K562 (cell line): ENCODE measurements at regions not wholly inside any gene's neighbourhood (a gene's known extent, or its start where the extent isn't known, plus 50 kb on each side); places are given as distances from the start of the nearest gene placed in this dataset.

Experiments used
- ATAC-seq: fragments of 200-7000 bp; cut with Tn5 transposase; 3 replicates; pipeline ENCODE4 v1.9.1; 2020; ENCODE audit warnings: moderate library complexity
- BruUV-seq: library from RNA; stranded (reverse); fragments of 400-500 nt; replicated peaks from 2 replicates; lab custom pipeline; 2021; lab: Mats Ljungman, UMichigan
- CTCF ChIA-PET: fragments of 300-600 bp; formaldehyde crosslinking; extraction: SDS; loops from one replicate; lab custom pipeline; 2021; ENCODE audit warnings: low intra/inter-chr PET ratio; lab: Yijun Ruan, JAX
- POLR2A ChIA-PET: fragments of 300-600, 350-650 bp; sonication (Branson Sonifier 250); formaldehyde crosslinking; extraction: SDS; loops from one replicate; lab custom pipeline; 2021; ENCODE audit warnings: antibody characterized with exemption, inconsistent platforms; lab: Yijun Ruan, JAX
- DNase-seq, 4 experiments: peaks; one replicate each; pipeline versions ENCODE4 v3.0.0 to v3.0.0-alpha.2; 2011 to 2018; ENCODE audit warnings: low spot score in 3 of 4, mixed read lengths in 3 of 4; ENCODE audit errors: extremely low read depth in 1 of 4
- FAIRE-seq: peaks from 2 replicates; lab custom pipeline; 2011; peaks lifted over from hg19 to GRCh38; lab: Jason Lieb, UNC
- H2AFZ ChIP-seq: 2 replicates; pipeline ENCODE4 v1.6.0; 2011; ENCODE audit warnings: low read depth, low read length, control low read depth, inconsistent platforms
- H3K27ac ChIP-seq: fragments of 200-600 bp; 3 replicates; pipeline ENCODE4 v1.8.0; 2011; ENCODE audit warnings: low read depth, mild to moderate bottlenecking, control low read depth, inconsistent platforms, low read length, moderate library complexity, mixed read lengths; ENCODE audit errors: extremely low read depth
- H3K27me3 ChIP-seq, 2 experiments: fragments of 300-600 bp in 1 of 2; 2 replicates in 1 of 2; 3 replicates in 1 of 2; pipeline versions ENCODE4 v1.6.0 to v1.8.0; 2011; ENCODE audit warnings: inconsistent platforms in 2 of 2, low read length in 2 of 2, mild to moderate bottlenecking in 1 of 2, mixed read lengths in 1 of 2, moderate library complexity in 1 of 2; ENCODE audit not compliant: control insufficient read depth in 2 of 2, insufficient read depth in 2 of 2
- H3K36me3 ChIP-seq: fragments of 300-600 bp; 3 replicates; pipeline ENCODE4 v1.8.0; 2011; ENCODE audit warnings: mild to moderate bottlenecking, low read length, inconsistent platforms; ENCODE audit not compliant: control insufficient read depth, insufficient read depth
- H3K4me1 ChIP-seq, 2 experiments: fragments of 200-600 bp in 1 of 2; replicated peaks in 1 of 2; 2 replicates in 1 of 2; 3 replicates in 1 of 2; pipeline versions ENCODE4 v1.5.1 to v1.8.0; 2011; ENCODE audit warnings: inconsistent platforms in 2 of 2, low read length in 2 of 2, mild to moderate bottlenecking in 1 of 2, mixed read lengths in 1 of 2, moderate library complexity in 1 of 2; ENCODE audit not compliant: control insufficient read depth in 2 of 2, insufficient read depth in 2 of 2
- H3K4me2 ChIP-seq: 2 replicates; pipeline ENCODE4 v1.6.1; 2011; ENCODE audit warnings: low read length, control low read depth, inconsistent platforms, mixed read lengths; ENCODE audit not compliant: insufficient read depth
- H3K4me3 ChIP-seq: fragments of 200-600 bp; sonication (generic), shearing (Covaris generic); 2 replicates; pipeline ENCODE4 v1.5.1; 2016; ENCODE audit warnings: control low read depth, inconsistent platforms
- H3K79me2 ChIP-seq: fragments of 200-600 bp; 3 replicates; pipeline ENCODE4 v1.8.0; 2011; ENCODE audit warnings: low read length, inconsistent platforms; ENCODE audit not compliant: control insufficient read depth, insufficient read depth
- H3K9ac ChIP-seq, 2 experiments: 2 replicates each; pipeline versions ENCODE4 v1.6.0 to v1.6.1; 2011; ENCODE audit warnings: low read depth in 2 of 2, low read length in 2 of 2, control low read depth in 1 of 2, inconsistent platforms in 1 of 2, mild to moderate bottlenecking in 1 of 2, mixed read lengths in 1 of 2; ENCODE audit not compliant: insufficient read depth in 1 of 2
- H3K9me1 ChIP-seq: one replicate; pipeline ENCODE4 v1.6.0; 2011; ENCODE audit warnings: inconsistent platforms, mild to moderate bottlenecking, low read length, moderate library complexity; ENCODE audit not compliant: control insufficient read depth, insufficient read depth
- H3K9me3 ChIP-seq: replicated peaks from 2 replicates; pipeline ENCODE4 v1.5.1; 2011; ENCODE audit warnings: low read depth, low read length, inconsistent platforms; ENCODE audit not compliant: control insufficient read depth, insufficient read depth
- H4K20me1 ChIP-seq: replicated peaks from 2 replicates; pipeline ENCODE4 v1.6.1; 2011; ENCODE audit warnings: low read length, inconsistent platforms, mixed read lengths; ENCODE audit not compliant: control insufficient read depth, insufficient read depth
- FOXJ2 ChIP-seq: fragments of 200-800 bp; sonication (Bioruptor generic); IDR thresholded peaks from 2 replicates; pipeline ENCODE4 v1.6.1; 2016; ENCODE audit warnings: missing genetic modification characterization, missing compliant biosample characterization
- JUN ChIP-seq, 2 experiments: sonication (generic) in 1 of 2; formaldehyde crosslinking in 1 of 2; IDR thresholded peaks; 2 replicates each; pipeline versions ENCODE4 v1.6.1 to v1.8.0; 2012 to 2022; ENCODE audit warnings: borderline replicate concordance in 2 of 2, mild to moderate bottlenecking in 2 of 2, improper control_type of control experiment in 1 of 2, low read depth in 1 of 2, low read length in 1 of 2, missing genetic modification reagents in 1 of 2
- KLF1 ChIP-seq: fragments of 450-650 bp; IDR thresholded peaks from 2 replicates; pipeline ENCODE4 v1.6.1; 2016; ENCODE audit warnings: missing genetic modification characterization, missing compliant biosample characterization
- ZNF764 ChIP-seq: fragments of 250-450 bp; sonication (Bioruptor Pico); IDR thresholded peaks from 2 replicates; pipeline ENCODE4 v1.4.0; 2020; ENCODE audit warnings: low read depth, mild to moderate bottlenecking, moderate library complexity
- WGBS: fragments of 100-300 bp; shearing (Covaris generic); methylation state at CpG from one replicate; pipeline ENCODE4 v1.1.6; 2016; ENCODE audit warnings: low coverage, mixed read lengths; ENCODE audit not compliant: insufficient coverage; ENCODE audit errors: missing lambda C conversion rate; 5-methylcytosine and 5-hydroxymethylcytosine counted together
- in situ Hi-C: fragments of 300-500 bp; cut with MboI; formaldehyde crosslinking; loops from 4 replicates; pipeline ENCODE4 v1.15.0; 2018; ENCODE audit warnings: inconsistent platforms, mixed read lengths
- intact Hi-C: fragments of 100-400 bp; cut with micrococcal nuclease; formaldehyde crosslinking; loops from 2 replicates; pipeline ENCODE4 v1.14.2; 2022
- TF ChIP-seq, protein P1 (sequence below): fragments of 250-450 bp; sonication (Bioruptor Pico); IDR thresholded peaks from 2 replicates; pipeline ENCODE4 v1.9.0; 2021; ENCODE audit warnings: mild to moderate bottlenecking, inconsistent platforms

DNA sequence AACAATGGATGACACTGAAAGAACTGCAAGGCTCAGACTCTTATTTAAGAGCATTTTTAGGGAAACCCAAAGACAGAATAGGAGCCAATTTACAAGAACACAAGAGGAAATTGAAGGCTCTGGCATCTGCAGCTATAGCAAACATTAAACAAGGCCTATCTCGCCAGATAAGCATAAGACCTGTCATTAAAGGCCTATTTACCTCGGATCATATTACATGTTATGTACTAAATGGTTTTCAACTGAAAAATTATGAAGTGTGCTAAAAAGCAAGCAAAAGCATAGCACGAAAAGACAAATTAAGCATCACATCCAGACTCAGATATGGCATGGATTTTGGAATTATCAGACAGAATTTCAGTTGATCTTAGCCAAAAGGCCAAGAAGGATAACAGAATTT is 617.1 kb downstream of the SQOR start:
- DNase-seq = no peak
- no peak overlapping the region for H3K9ac ChIP-seq
- POLR2A ChIA-PET = no interaction called here
- TF ChIP-seq FOXJ2 (tag) (no peak), JUN (IDR thresholded peaks at IDR 0.05; ENCODE audit: borderline replicate concordance, low read depth, low read length) (no peak), JUN (CRISPR knock-in tag; IDR thresholded peaks at IDR 0.05; ENCODE audit: borderline replicate concordance) (no peak), KLF1 (tag) (no peak), ZNF764 (no peak)
- TF ChIP-seq, protein P1, sequence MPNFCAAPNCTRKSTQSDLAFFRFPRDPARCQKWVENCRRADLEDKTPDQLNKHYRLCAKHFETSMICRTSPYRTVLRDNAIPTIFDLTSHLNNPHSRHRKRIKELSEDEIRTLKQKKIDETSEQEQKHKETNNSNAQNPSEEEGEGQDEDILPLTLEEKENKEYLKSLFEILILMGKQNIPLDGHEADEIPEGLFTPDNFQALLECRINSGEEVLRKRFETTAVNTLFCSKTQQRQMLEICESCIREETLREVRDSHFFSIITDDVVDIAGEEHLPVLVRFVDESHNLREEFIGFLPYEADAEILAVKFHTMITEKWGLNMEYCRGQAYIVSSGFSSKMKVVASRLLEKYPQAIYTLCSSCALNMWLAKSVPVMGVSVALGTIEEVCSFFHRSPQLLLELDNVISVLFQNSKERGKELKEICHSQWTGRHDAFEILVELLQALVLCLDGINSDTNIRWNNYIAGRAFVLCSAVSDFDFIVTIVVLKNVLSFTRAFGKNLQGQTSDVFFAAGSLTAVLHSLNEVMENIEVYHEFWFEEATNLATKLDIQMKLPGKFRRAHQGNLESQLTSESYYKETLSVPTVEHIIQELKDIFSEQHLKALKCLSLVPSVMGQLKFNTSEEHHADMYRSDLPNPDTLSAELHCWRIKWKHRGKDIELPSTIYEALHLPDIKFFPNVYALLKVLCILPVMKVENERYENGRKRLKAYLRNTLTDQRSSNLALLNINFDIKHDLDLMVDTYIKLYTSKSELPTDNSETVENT (CRISPR knock-in tag) = no peak
- no peaks in the 10 kb centered on the region for H3K9me3 ChIP-seq
- no peaks in the 10 kb centered on the region for H3K27me3 ChIP-seq
- H3K4me1 ChIP-seq = no peaks in the 10 kb centered on the region
- no peak overlapping the region for H3K4me3 ChIP-seq
- H3K4me2 ChIP-seq = no peak overlapping the region
- no TSS peak for BruUV-seq
- H3K36me3 ChIP-seq = no peaks in the 10 kb centered on the region
- no peak overlapping the region for H3K27ac ChIP-seq
- ATAC-seq = no peak
- intact Hi-C loops = no loop called here
- no peak for FAIRE-seq
- no peaks in the 10 kb centered on the region for H3K79me2 ChIP-seq
- no peaks in the 10 kb centered on the region for H3K9me1 ChIP-seq
- in situ Hi-C loops = no loop called here
- 0% methylated on average over 3 of the region's 3 CpGs for WGBS
- no peak overlapping the region for H2AFZ ChIP-seq
- H4K20me1 ChIP-seq = no peaks in the 10 kb centered on the region
- CTCF ChIA-PET = no interaction called here
